M059J (cell line): ENCODE measurements at regions not wholly inside any gene's neighbourhood (a gene's known extent, or its start where the extent isn't known, plus 50 kb on each side); places are given as distances from the start of the nearest gene placed in this dataset.
A peak's percentile ranks its signal among the peaks of the same experiment; 100 is the strongest.

Experiments used
- DNase-seq: peaks from one replicate; pipeline ENCODE4 v3.0.0-alpha.2; 2012; ENCODE audit warnings: low read depth

- DNase-seq, result peak; percentile 28
Observed at GRCh38 chr5:124664287-124664686, 82.2 kb downstream of the ZNF608 start.

- DNase-seq, result peak; percentile 84
Observed at GRCh38 chr5:124663101-124663506, 83.3 kb downstream of the ZNF608 start.

GRCh38 chr5:124662181-124662781 is 84.2 kb downstream of the ZNF608 start:
- peak; percentile 51 for DNase-seq

- DNase-seq, result peak; percentile 95
Observed at GRCh38 chr5:124661317-124662141, 84.9 kb downstream of the ZNF608 start.

- peak; percentile 82 for DNase-seq
Observed at GRCh38 chr5:124660229-124661093, 86.0 kb downstream of the ZNF608 start.

- no peak for DNase-seq
Observed at GRCh38 chr5:124659798-124660197, 86.6 kb downstream of the ZNF608 start.

- DNase-seq, result no peak
Observed at GRCh38 chr5:124658867-124659557, 87.4 kb downstream of the ZNF608 start.

GRCh38 chr5:124655921-124656511 is 90.4 kb downstream of the ZNF608 start:
- DNase-seq, result peak; percentile 92

GRCh38 chr5:124655251-124655917 is 91.1 kb downstream of the ZNF608 start:
- DNase-seq, result peak; percentile 40

- DNase-seq, result no peak
Observed at GRCh38 chr5:124654418-124654817, 92.0 kb downstream of the ZNF608 start.

- DNase-seq, result no peak
Observed at GRCh38 chr5:124653666-124654065, 92.8 kb downstream of the ZNF608 start.

- DNase-seq, result no peak
Observed at GRCh38 chr5:124652892-124653441, 93.5 kb downstream of the ZNF608 start.

- no peak for DNase-seq
Observed at GRCh38 chr5:124652514-124652819, 94.0 kb downstream of the ZNF608 start.

GRCh38 chr5:124651663-124652513 is 94.6 kb downstream of the ZNF608 start:
- peak; percentile 84 for DNase-seq

- DNase-seq, result no peak
Observed at GRCh38 chr5:124650951-124651662, 95.3 kb downstream of the ZNF608 start.

GRCh38 chr5:124650147-124650561 is 96.3 kb downstream of the ZNF608 start:
- DNase-seq, result no peak

- DNase-seq, result peak; percentile 98
Observed at GRCh38 chr5:124649491-124650146, 96.8 kb downstream of the ZNF608 start.

GRCh38 chr5:124648902-124649467 is 97.5 kb downstream of the ZNF608 start:
- no peak for DNase-seq
